ENCODE measurements at regions not wholly inside any gene's neighbourhood (a gene's known extent, or its start where the extent isn't known, plus 50 kb on each side); places are given as distances from the start of the nearest gene placed in this dataset.

GRCh38 chr19:20416661-20417060 is 148.9 kb downstream of the ZNF737 start:
- Mint-ChIP-seq H3K27me3 (ENCODE audit: unreplicated experiment) (peaks cover 1% of the 10 kb centered on the region), H3K9me3 (ENCODE audit: unreplicated experiment) (peaks cover 5% of the 10 kb centered on the region), H3K4me1 (ENCODE audit: low read depth, unreplicated experiment) (peaks cover 19% of the 10 kb centered on the region), H3K4me3 (ENCODE audit: unreplicated experiment) (peak overlapping the region; percentile 68), H3K27ac (ENCODE audit: unreplicated experiment) (peak overlapping the region; percentile 77), H3K36me3 (ENCODE audit: unreplicated experiment) (peaks cover 11% of the 10 kb centered on the region)
- no peak for TF ChIP-seq CTCF (IDR thresholded peaks at IDR 0.05; ENCODE audit: partially characterized antibody, unreplicated experiment)
- DNase-seq = no peak

GRCh38 chr19:20414120-20414519 is 151.5 kb downstream of the ZNF737 start:
- no peak overlapping the region for H3K27ac Mint-ChIP-seq (ENCODE audit: unreplicated experiment)
- TF ChIP-seq CTCF (IDR thresholded peaks at IDR 0.05; ENCODE audit: partially characterized antibody, unreplicated experiment) = no peak
- no peak for DNase-seq

GRCh38 chr19:20413705-20414104 is 151.9 kb downstream of the ZNF737 start:
- H3K27me3 Mint-ChIP-seq (ENCODE audit: unreplicated experiment) = peaks cover 3% of the 10 kb centered on the region

More at GRCh38 chr19:20414120-20414519, 151.5 kb downstream of the ZNF737 start:
- Mint-ChIP-seq H3K9me3 (ENCODE audit: unreplicated experiment) (peaks cover 4% of the 10 kb centered on the region), H3K4me1 (ENCODE audit: low read depth, unreplicated experiment) (peaks cover 12% of the 10 kb centered on the region), H3K27me3 (ENCODE audit: unreplicated experiment) (peaks cover 3% of the 10 kb centered on the region), H3K4me3 (ENCODE audit: unreplicated experiment) (no peak overlapping the region), H3K36me3 (ENCODE audit: unreplicated experiment) (no peaks in the 10 kb centered on the region)

GRCh38 chr19:20412846-20413245 is 152.7 kb downstream of the ZNF737 start:
- Mint-ChIP-seq H3K9me3 (ENCODE audit: unreplicated experiment) (no peaks in the 10 kb centered on the region), H3K4me1 (ENCODE audit: low read depth, unreplicated experiment) (peaks cover 12% of the 10 kb centered on the region), H3K4me3 (ENCODE audit: unreplicated experiment) (no peak overlapping the region), H3K27ac (ENCODE audit: unreplicated experiment) (no peak overlapping the region), H3K36me3 (ENCODE audit: unreplicated experiment) (no peaks in the 10 kb centered on the region), H3K27me3 (ENCODE audit: unreplicated experiment) (peaks cover 3% of the 10 kb centered on the region)
- TF ChIP-seq CTCF (IDR thresholded peaks at IDR 0.05; ENCODE audit: partially characterized antibody, unreplicated experiment) = no peak
- no peak for DNase-seq

More at GRCh38 chr19:20413705-20414104, 151.9 kb downstream of the ZNF737 start:
- Mint-ChIP-seq H3K9me3 (ENCODE audit: unreplicated experiment) (peaks cover 3% of the 10 kb centered on the region), H3K27ac (ENCODE audit: unreplicated experiment) (no peak overlapping the region), H3K36me3 (ENCODE audit: unreplicated experiment) (no peaks in the 10 kb centered on the region), H3K4me3 (ENCODE audit: unreplicated experiment) (no peak overlapping the region), H3K4me1 (ENCODE audit: low read depth, unreplicated experiment) (peaks cover 12% of the 10 kb centered on the region)
- no peak for DNase-seq
- TF ChIP-seq CTCF (IDR thresholded peaks at IDR 0.05; ENCODE audit: partially characterized antibody, unreplicated experiment) = no peak

- Mint-ChIP-seq H3K36me3 (ENCODE audit: unreplicated experiment) (peaks cover 46% of the 10 kb centered on the region), H3K4me3 (ENCODE audit: unreplicated experiment) (no peak overlapping the region), H3K4me1 (ENCODE audit: low read depth, unreplicated experiment) (no peaks in the 10 kb centered on the region), H3K9me3 (ENCODE audit: unreplicated experiment) (peaks cover 11% of the 10 kb centered on the region), H3K27ac (ENCODE audit: unreplicated experiment) (no peak overlapping the region), H3K27me3 (ENCODE audit: unreplicated experiment) (no peaks in the 10 kb centered on the region)
- TF ChIP-seq CTCF (IDR thresholded peaks at IDR 0.05; ENCODE audit: partially characterized antibody, unreplicated experiment) = no peak
- no peak for DNase-seq
Measured at GRCh38 chr19:20397292-20397691, 168.3 kb downstream of the ZNF737 start.

Data from glutamatergic neuron (in vitro differentiated cells).